IPS DF 4.7 (cell line): ENCODE measurements at regions not wholly inside any gene's neighbourhood (a gene's known extent, or its start where the extent isn't known, plus 50 kb on each side); places are given as distances from the start of the nearest gene placed in this dataset.
"Not testable (repeated sequence)": the region's sequence is repeated elsewhere in the genome, so short reads cannot be mapped to it uniquely, and the experiment has no call there.

ENCODE experiments used
- DNase-seq: peaks from one replicate; pipeline ENCODE4 v3.0.0-alpha.2; 2013; ENCODE audit warnings: low spot score; ENCODE audit errors: extremely low read depth

- no peak for DNase-seq
Observed at GRCh38 chr17:68097161-68097805, 61.7 kb downstream of the KPNA2 start.

GRCh38 chr17:68099341-68099753 lies 63.8 kb downstream of the KPNA2 start:
- not testable (repeated sequence) for DNase-seq

- no peak for DNase-seq
Observed at GRCh38 chr17:68100000-68100641, 64.6 kb downstream of the KPNA2 start.

DNA sequence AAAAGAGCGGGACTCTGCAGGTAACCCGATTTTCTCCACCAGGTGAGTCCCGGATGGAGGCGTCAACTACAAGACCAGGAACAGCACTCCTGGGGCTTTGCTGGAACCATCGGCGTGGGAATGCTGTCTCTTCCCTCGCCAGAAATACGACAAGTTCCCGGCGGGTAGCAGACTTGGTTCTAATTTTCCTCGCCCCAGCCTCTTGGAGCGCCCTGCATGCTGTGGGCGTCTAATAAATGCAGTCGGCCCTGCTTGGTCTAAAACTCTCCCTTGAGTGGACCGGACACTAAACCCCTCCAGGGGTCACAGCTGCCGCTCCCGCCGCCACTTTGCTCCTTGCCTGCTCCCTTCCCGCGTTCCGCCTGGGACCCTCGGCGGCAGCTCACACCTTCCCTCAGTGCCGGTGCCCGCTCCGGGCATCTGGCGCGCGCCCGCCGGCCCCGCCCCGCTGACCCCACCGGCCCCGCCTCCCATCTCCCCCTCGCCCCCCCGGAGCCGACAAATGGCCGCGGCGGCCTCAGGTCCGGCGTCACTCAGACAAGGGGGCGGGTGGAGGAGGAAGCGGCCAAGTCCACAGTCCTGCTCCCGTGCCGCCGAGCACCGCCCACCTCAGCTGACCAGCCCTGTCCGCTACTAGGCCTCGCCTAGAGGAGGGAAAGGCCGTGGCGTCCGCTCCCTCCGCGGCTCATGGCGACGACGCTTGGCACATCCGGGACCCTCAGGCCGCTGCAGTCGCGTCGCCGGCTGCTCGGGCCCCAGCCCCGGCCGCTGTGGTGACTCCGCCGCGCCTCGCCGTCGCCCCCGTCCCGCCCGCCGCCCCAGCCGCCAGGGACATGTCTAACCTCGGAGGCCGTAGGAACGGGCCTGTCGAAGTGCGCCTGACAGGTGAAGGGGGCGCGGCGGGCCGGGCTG lies 65.8 kb downstream of the KPNA2 start:
- peak; percentile 68 for DNase-seq

GRCh38 chr17:68101987-68102314 lies 66.4 kb downstream of the KPNA2 start:
- DNase-seq = no peak

- DNase-seq = no peak
Observed at GRCh38 chr17:68102318-68102758, 66.8 kb downstream of the KPNA2 start.

DNA sequence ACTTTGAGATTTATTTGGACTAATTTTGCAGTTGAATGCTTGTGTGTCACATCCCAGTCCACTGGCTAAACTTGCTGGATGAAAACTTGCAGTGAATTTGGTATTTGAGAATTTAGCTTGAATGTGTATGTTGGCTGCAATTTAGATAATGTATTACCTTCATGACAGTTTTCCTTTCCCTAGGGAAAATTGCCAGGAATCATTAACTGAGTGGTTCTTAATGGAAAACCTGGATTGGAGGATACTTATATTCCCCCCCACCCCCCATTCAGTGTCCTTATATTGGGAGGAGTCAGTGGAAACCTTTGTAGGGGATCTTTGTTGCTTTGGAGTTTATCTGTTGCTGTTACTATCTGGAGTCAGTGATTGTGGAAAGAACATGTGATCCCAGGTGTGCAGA lies 67.6 kb downstream of the KPNA2 start:
- no peak for DNase-seq

- DNase-seq = no peak
Observed at GRCh38 chr17:68106085-68106484, 70.5 kb downstream of the KPNA2 start.

DNA sequence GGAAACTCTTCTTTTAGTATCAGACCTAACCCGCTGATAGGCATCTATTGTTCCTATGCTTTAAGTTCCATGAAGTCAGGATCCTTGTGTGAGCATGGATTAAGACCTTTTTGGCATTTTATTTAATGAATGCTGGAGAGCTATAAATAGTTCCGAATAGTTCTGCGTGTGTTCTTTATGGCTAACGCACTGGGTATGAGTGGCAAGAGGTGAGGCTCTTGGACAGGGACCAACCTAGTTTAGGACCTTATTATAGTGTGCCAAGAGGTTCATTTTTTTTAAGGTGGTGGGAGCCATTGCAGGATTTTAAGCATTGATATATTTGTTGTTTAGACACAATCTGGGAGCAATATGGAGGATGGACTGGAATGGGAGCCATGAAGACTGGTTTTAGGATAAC lies 71.8 kb downstream of the KPNA2 start:
- DNase-seq = no peak

GRCh38 chr17:68108313-68109000 lies 72.9 kb downstream of the KPNA2 start:
- DNase-seq = no peak

GRCh38 chr17:68109404-68109803 lies 73.9 kb downstream of the KPNA2 start:
- DNase-seq = not testable (repeated sequence)

DNA sequence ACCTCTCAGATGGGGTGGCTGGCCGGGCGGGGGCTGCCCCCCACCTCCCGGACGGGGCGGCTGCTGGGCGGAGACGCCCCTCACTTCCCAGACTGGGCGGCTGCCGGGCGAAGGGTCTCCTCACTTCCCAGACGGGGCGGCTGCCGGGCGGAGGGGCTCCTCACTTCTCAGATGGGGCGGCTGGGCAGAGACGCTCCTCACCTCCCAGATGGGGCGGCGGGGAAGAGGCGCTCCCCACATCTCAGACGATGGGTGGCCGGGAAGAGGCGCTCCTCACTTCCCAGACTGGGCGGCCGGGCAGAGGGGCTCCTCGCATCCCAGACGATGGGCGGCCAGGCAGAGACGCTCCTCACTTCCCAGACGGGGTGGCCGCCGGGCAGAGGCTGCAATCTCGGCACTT lies 80.7 kb downstream of the KPNA2 start:
- not testable (repeated sequence) for DNase-seq

DNA sequence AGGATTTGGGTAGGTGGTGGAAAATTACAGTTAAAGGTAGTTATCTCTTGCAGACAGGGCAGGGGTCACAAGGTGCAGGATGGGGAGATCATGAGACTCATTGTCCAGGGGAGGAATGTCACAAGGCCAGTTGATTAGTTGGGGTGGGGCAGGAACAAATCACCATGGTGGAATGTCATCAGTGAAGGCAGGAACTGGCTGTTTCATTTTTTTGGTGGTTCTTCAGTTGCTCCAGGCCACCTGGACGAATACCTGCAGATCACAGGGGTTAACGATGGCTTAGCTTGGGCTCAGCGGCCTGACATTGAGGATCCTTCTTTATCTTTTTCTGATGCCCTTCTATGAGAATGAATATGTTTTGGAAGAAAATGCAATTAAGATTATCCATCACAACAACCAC lies 87.1 kb downstream of the KPNA2 start:
- DNase-seq = no peak

DNA sequence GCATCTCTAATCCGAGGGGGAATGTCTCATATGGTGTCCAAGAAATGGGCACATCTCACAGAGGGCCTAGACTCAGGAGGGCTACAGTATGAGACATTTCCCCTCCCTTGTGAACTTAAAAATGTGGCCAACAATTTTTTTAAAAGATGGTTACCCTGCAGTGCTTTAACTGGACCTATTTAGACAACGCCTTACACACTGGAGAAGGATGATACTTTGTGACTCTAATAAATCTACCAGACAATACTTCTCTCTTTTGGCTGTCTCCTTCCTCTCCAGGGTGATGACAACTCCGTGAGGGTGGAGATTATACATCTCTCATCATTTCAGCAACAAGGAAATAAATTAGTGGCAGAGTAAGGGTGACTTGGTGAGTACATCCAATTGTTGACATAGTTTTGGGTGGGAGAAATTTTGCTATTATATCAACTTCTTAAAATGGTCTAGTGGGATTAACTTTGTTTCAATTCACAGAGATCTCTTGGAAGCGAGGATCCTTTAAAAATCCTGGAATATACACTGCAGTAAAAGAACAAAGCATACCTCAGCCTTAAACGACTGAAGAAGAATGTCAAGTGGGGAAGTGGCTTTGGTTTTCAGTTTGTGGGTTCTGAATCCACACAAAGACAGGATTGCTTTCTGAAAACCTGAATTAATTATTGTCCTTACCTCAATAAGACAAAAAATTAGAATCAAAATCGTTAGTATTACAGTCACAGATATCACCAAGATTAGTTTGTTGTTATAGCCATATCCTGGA lies 89.8 kb downstream of the KPNA2 start:
- no peak for DNase-seq

DNA sequence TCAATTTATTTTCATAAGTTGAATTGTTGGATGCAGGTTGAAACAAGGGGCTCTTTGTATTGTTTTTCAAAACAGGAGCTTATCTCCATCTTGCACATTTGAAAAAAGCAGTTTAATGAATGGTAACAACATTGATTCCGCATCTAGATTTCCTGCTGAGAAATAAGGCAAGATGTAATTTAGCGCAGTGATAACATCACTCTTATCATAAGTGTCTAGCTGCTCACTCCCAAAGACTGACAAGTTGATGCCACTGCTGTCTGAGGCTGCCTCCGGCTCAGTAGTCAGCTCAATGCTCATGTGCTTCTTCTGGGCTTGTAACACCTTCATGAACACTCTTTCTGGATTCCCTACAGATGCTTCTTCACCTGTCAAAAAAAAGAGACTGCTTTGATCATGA lies 92.4 kb downstream of the KPNA2 start:
- DNase-seq = no peak

DNA sequence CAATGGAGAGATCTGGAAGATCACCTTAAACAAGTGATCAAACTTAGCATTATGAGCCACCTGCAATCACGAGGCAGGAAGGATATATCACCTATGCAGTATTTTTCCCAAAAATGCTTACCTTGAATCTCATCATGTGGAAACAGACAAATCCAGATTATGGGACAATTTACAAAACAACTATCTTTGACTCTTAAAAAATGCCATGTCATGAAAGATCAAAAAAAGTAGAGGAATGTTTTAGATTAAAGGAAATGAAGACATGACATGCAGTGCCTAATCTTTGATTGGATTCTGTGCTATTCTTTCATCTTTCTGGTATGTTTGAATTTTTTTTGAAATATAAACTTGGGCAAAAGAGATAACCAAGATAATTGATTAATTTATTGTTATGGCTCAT lies 95.9 kb downstream of the KPNA2 start:
- no peak for DNase-seq

GRCh38 chr17:68133346-68134045 lies 98.0 kb downstream of the KPNA2 start:
- DNase-seq = no peak

GRCh38 chr17:68134046-68134637 lies 98.6 kb downstream of the KPNA2 start:
- no peak for DNase-seq

DNA sequence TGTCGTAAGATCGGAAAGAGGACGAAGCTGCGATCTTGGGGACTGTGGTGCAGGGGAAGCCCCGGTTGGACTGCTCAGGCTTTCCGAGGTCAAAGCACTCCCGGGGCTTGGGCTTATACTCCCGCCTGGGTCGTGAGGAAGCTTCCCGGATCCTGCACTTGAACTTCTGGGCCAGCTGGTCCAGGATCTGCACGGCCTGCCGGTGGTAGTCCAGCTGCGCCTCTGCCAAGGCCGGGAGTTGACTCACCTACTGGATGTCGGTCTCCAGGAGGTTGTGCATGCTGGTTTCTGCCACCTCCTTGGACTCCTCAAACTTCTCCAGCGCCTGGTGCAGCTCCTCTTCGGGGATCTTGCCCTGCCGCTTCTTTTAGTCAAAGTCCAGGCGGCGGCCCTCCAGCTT lies 99.2 kb downstream of the KPNA2 start:
- no peak for DNase-seq
